ENCODE measurements at regions not wholly inside any gene's neighbourhood (a gene's known extent, or its start where the extent isn't known, plus 50 kb on each side); places are given as distances from the start of the nearest gene placed in this dataset.

- Histone ChIP-seq H3K36me3 (ENCODE audit: control insufficient read depth in 2 of 2, insufficient read depth in 2 of 2, low read length in 2 of 2) (no peaks in the 10 kb centered on the region), H3K4me3 (ENCODE audit: low read length in 2 of 2) (no peak overlapping the region), H3K9ac (ENCODE audit: low read depth in 1 of 2, low read length in 2 of 2) (no peak overlapping the region), H3K27me3 (ENCODE audit: control insufficient read depth in 2 of 2, insufficient read depth in 2 of 2, low read length in 2 of 2) (no peaks in the 10 kb centered on the region), H3K27ac (ENCODE audit: low read depth in 2 of 2, low read length in 2 of 2) (no peak overlapping the region), H3K4me1 (ENCODE audit: control insufficient read depth in 2 of 2, insufficient read depth in 2 of 2, low read length in 2 of 2) (peaks cover 0 to 9% of the 10 kb centered on the region in 2 donors), H3K9me3 (ENCODE audit: control insufficient read depth in 2 of 2, low read length in 2 of 2) (no peaks in the 10 kb centered on the region)
Measured at GRCh38 chr1:67892476-67893125, 59.3 kb upstream of the GNG12 start.

GRCh38 chr1:67890857-67891256, 57.6 kb upstream of the GNG12 start:
- no peaks in the 10 kb centered on the region for H3K9me3 ChIP-seq (ENCODE audit: control insufficient read depth in 2 of 2, low read length in 2 of 2)
- no peaks in the 10 kb centered on the region for H3K36me3 ChIP-seq (ENCODE audit: control insufficient read depth in 2 of 2, insufficient read depth in 2 of 2, low read length in 2 of 2)
- H3K27me3 ChIP-seq (ENCODE audit: control insufficient read depth in 2 of 2, insufficient read depth in 2 of 2, low read length in 2 of 2): no peaks in the 10 kb centered on the region

GRCh38 chr1:67889953-67890567, 56.8 kb upstream of the GNG12 start:
- no peaks in the 10 kb centered on the region for H3K27me3 ChIP-seq (ENCODE audit: control insufficient read depth in 2 of 2, insufficient read depth in 2 of 2, low read length in 2 of 2)
- no peaks in the 10 kb centered on the region for H3K36me3 ChIP-seq (ENCODE audit: control insufficient read depth in 2 of 2, insufficient read depth in 2 of 2, low read length in 2 of 2)
- no peak overlapping the region for H3K27ac ChIP-seq (ENCODE audit: low read depth in 2 of 2, low read length in 2 of 2)
- H3K4me3 ChIP-seq (ENCODE audit: low read length in 2 of 2): no peak overlapping the region
- H3K9me3 ChIP-seq (ENCODE audit: control insufficient read depth in 2 of 2, low read length in 2 of 2): no peaks in the 10 kb centered on the region
- no peaks in the 10 kb centered on the region for H3K4me1 ChIP-seq (ENCODE audit: control insufficient read depth in 2 of 2, insufficient read depth in 2 of 2, low read length in 2 of 2)
- no peak overlapping the region for H3K9ac ChIP-seq (ENCODE audit: low read depth in 1 of 2, low read length in 2 of 2)

More at GRCh38 chr1:67890857-67891256, 57.6 kb upstream of the GNG12 start:
- H3K9ac ChIP-seq (ENCODE audit: low read depth in 1 of 2, low read length in 2 of 2): no peak overlapping the region
- H3K4me1 ChIP-seq (ENCODE audit: control insufficient read depth in 2 of 2, insufficient read depth in 2 of 2, low read length in 2 of 2): no peaks in the 10 kb centered on the region
- no peak overlapping the region for H3K27ac ChIP-seq (ENCODE audit: low read depth in 2 of 2, low read length in 2 of 2)
- H3K4me3 ChIP-seq (ENCODE audit: low read length in 2 of 2): no peak overlapping the region

GRCh38 chr1:67889466-67889865, 56.2 kb upstream of the GNG12 start:
- Histone ChIP-seq H3K9me3 (ENCODE audit: control insufficient read depth in 2 of 2, low read length in 2 of 2) (no peaks in the 10 kb centered on the region), H3K9ac (ENCODE audit: low read depth in 1 of 2, low read length in 2 of 2) (no peak overlapping the region), H3K36me3 (ENCODE audit: control insufficient read depth in 2 of 2, insufficient read depth in 2 of 2, low read length in 2 of 2) (no peaks in the 10 kb centered on the region), H3K4me1 (ENCODE audit: control insufficient read depth in 2 of 2, insufficient read depth in 2 of 2, low read length in 2 of 2) (no peaks in the 10 kb centered on the region), H3K4me3 (ENCODE audit: low read length in 2 of 2) (no peak overlapping the region), H3K27me3 (ENCODE audit: control insufficient read depth in 2 of 2, insufficient read depth in 2 of 2, low read length in 2 of 2) (no peaks in the 10 kb centered on the region), H3K27ac (ENCODE audit: low read depth in 2 of 2, low read length in 2 of 2) (no peak overlapping the region)

GRCh38 chr1:67888216-67889106, 55.2 kb upstream of the GNG12 start:
- Histone ChIP-seq H3K27ac (ENCODE audit: low read depth in 2 of 2, low read length in 2 of 2) (no peak overlapping the region), H3K27me3 (ENCODE audit: control insufficient read depth in 2 of 2, insufficient read depth in 2 of 2, low read length in 2 of 2) (no peaks in the 10 kb centered on the region), H3K9me3 (ENCODE audit: control insufficient read depth in 2 of 2, low read length in 2 of 2) (no peaks in the 10 kb centered on the region), H3K36me3 (ENCODE audit: control insufficient read depth in 2 of 2, insufficient read depth in 2 of 2, low read length in 2 of 2) (no peaks in the 10 kb centered on the region), H3K9ac (ENCODE audit: low read depth in 1 of 2, low read length in 2 of 2) (no peak overlapping the region), H3K4me3 (ENCODE audit: low read length in 2 of 2) (no peak overlapping the region), H3K4me1 (ENCODE audit: control insufficient read depth in 2 of 2, insufficient read depth in 2 of 2, low read length in 2 of 2) (no peaks in the 10 kb centered on the region)

GRCh38 chr1:67887146-67887545, 53.9 kb upstream of the GNG12 start:
- H3K27ac ChIP-seq (ENCODE audit: low read depth in 2 of 2, low read length in 2 of 2): no peak overlapping the region
- H3K9me3 ChIP-seq (ENCODE audit: control insufficient read depth in 2 of 2, low read length in 2 of 2): no peaks in the 10 kb centered on the region
- no peaks in the 10 kb centered on the region for H3K27me3 ChIP-seq (ENCODE audit: control insufficient read depth in 2 of 2, insufficient read depth in 2 of 2, low read length in 2 of 2)
- no peaks in the 10 kb centered on the region for H3K4me1 ChIP-seq (ENCODE audit: control insufficient read depth in 2 of 2, insufficient read depth in 2 of 2, low read length in 2 of 2)
- no peak overlapping the region for H3K4me3 ChIP-seq (ENCODE audit: low read length in 2 of 2)
- H3K36me3 ChIP-seq (ENCODE audit: control insufficient read depth in 2 of 2, insufficient read depth in 2 of 2, low read length in 2 of 2): no peaks in the 10 kb centered on the region
- no peak overlapping the region for H3K9ac ChIP-seq (ENCODE audit: low read depth in 1 of 2, low read length in 2 of 2)

- Histone ChIP-seq H3K27ac (ENCODE audit: low read depth in 2 of 2, low read length in 2 of 2) (no peak overlapping the region), H3K4me3 (ENCODE audit: low read length in 2 of 2) (no peak overlapping the region), H3K36me3 (ENCODE audit: control insufficient read depth in 2 of 2, insufficient read depth in 2 of 2, low read length in 2 of 2) (no peaks in the 10 kb centered on the region), H3K9me3 (ENCODE audit: control insufficient read depth in 2 of 2, low read length in 2 of 2) (no peaks in the 10 kb centered on the region), H3K27me3 (ENCODE audit: control insufficient read depth in 2 of 2, insufficient read depth in 2 of 2, low read length in 2 of 2) (no peaks in the 10 kb centered on the region), H3K9ac (ENCODE audit: low read depth in 1 of 2, low read length in 2 of 2) (no peak overlapping the region), H3K4me1 (ENCODE audit: control insufficient read depth in 2 of 2, insufficient read depth in 2 of 2, low read length in 2 of 2) (no peaks in the 10 kb centered on the region)
Measured at GRCh38 chr1:67886076-67886475, 52.8 kb upstream of the GNG12 start.

- Histone ChIP-seq H3K9me3 (ENCODE audit: control insufficient read depth in 2 of 2, low read length in 2 of 2) (no peaks in the 10 kb centered on the region), H3K27ac (ENCODE audit: low read depth in 2 of 2, low read length in 2 of 2) (no peak overlapping the region), H3K9ac (ENCODE audit: low read depth in 1 of 2, low read length in 2 of 2) (no peak overlapping the region), H3K27me3 (ENCODE audit: control insufficient read depth in 2 of 2, insufficient read depth in 2 of 2, low read length in 2 of 2) (no peaks in the 10 kb centered on the region), H3K36me3 (ENCODE audit: control insufficient read depth in 2 of 2, insufficient read depth in 2 of 2, low read length in 2 of 2) (no peaks in the 10 kb centered on the region), H3K4me1 (ENCODE audit: control insufficient read depth in 2 of 2, insufficient read depth in 2 of 2, low read length in 2 of 2) (no peaks in the 10 kb centered on the region), H3K4me3 (ENCODE audit: low read length in 2 of 2) (no peak overlapping the region)
Measured at GRCh38 chr1:67883069-67883468, 49.8 kb upstream of the GNG12 start.
